Left lung (tissue), 4 donors: ENCODE measurements at regions not wholly inside any gene's neighbourhood (a gene's known extent, or its start where the extent isn't known, plus 50 kb on each side); places are given as distances from the start of the nearest gene placed in this dataset.

Experiments used
- ATAC-seq: fragments of 200-7000 bp; cut with Tn5 transposase; one replicate; pipeline ENCODE4 v1.9.1; 2020; ENCODE audit warnings: moderate library complexity
- DNase-seq, 4 donors: peaks; one replicate each; pipeline ENCODE4 v3.0.0-alpha.2; 2013 to 2020
- H3K27ac ChIP-seq, 2 donors: fragments of 200-600 bp; sonication (generic) in 1 of 2; one replicate each; pipeline versions ENCODE4 v1.5.0 to v1.8.0; 2020 to 2021
- H3K27me3 ChIP-seq, 2 donors: fragments of 200-600 bp; sonication (generic) in 1 of 2; one replicate each; pipeline versions ENCODE4 v1.5.0 to v1.8.0; 2020 to 2021
- H3K36me3 ChIP-seq, 2 donors: fragments of 200-600 bp; sonication (generic) in 1 of 2; one replicate each; pipeline versions ENCODE4 v1.5.0 to v1.8.0; 2020 to 2021
- H3K4me1 ChIP-seq, 2 donors: fragments of 200-600 bp; one replicate each; pipeline ENCODE4 v1.8.0; 2021
- H3K4me3 ChIP-seq, 2 donors: fragments of 200-600 bp; sonication (generic) in 1 of 2; one replicate each; pipeline versions ENCODE4 v1.5.0 to v1.8.0; 2020 to 2021; ENCODE audit warnings: mild to moderate bottlenecking in 1 of 2
- H3K9me3 ChIP-seq, 2 donors: fragments of 200-600 bp; sonication (generic) in 1 of 2; one replicate each; pipeline versions ENCODE4 v1.5.0 to v1.8.0; 2020 to 2021
- CTCF ChIP-seq, 2 donors: fragments of 200-600 bp; sonication (generic) in 1 of 2; IDR thresholded peaks; one replicate each; pipeline versions ENCODE4 v1.5.0 to v1.8.0; 2021; ENCODE audit warnings: antibody characterized with exemption in 2 of 2
- intact Hi-C, 2 donors: fragments of 100-400 bp; cut with DNase I; formaldehyde crosslinking; loops; one replicate each; pipeline versions ENCODE4 v1.11.2 to v1.14.2; 2022
- donor health status: DM: no; HTN: yes; CAD: no.
- donor health status: DM: no; HTN: no; CAD: no.

- no peaks in the 10 kb centered on the region for H3K27me3 ChIP-seq
- TF ChIP-seq CTCF (IDR thresholded peaks at IDR 0.05) = no peak
- DNase-seq (no peak), ATAC-seq (no peak)
- no peaks in the 10 kb centered on the region for H3K9me3 ChIP-seq
- H3K4me1 ChIP-seq = no peaks in the 10 kb centered on the region
- intact Hi-C loops = no loop called here
- no peak overlapping the region for H3K4me3 ChIP-seq
- H3K36me3 ChIP-seq = no peaks in the 10 kb centered on the region
- H3K27ac ChIP-seq = no peak overlapping the region
These were observed 115.6 kb downstream of the NEDD1 start for GRCh38 chr12:97022536-97023230.

- H3K4me3 ChIP-seq = no peak overlapping the region
- intact Hi-C loops = no loop called here
- no peak for TF ChIP-seq CTCF (IDR thresholded peaks at IDR 0.05)
- no peaks in the 10 kb centered on the region for H3K27me3 ChIP-seq
- no peaks in the 10 kb centered on the region for H3K36me3 ChIP-seq
- no peaks in the 10 kb centered on the region for H3K4me1 ChIP-seq
- no peak overlapping the region for H3K27ac ChIP-seq
- H3K9me3 ChIP-seq = no peaks in the 10 kb centered on the region
- ATAC-seq = no peak
- DNase-seq = no peak
These were observed 117.3 kb downstream of the NEDD1 start for GRCh38 chr12:97024393-97024792.

- no peaks in the 10 kb centered on the region for H3K9me3 ChIP-seq
- H3K27ac ChIP-seq = no peak overlapping the region
- no peaks in the 10 kb centered on the region for H3K4me1 ChIP-seq
- DNase-seq (no peak), ATAC-seq (no peak)
- TF ChIP-seq CTCF (IDR thresholded peaks at IDR 0.05) = no peak
- intact Hi-C loops = no loop called here
- no peaks in the 10 kb centered on the region for H3K36me3 ChIP-seq
- no peak overlapping the region for H3K4me3 ChIP-seq
- H3K27me3 ChIP-seq = no peaks in the 10 kb centered on the region
These were observed 119.8 kb downstream of the NEDD1 start for GRCh38 chr12:97026901-97027300.

GRCh38 chr12:97027482-97027881 is 120.4 kb downstream of the NEDD1 start:
- ATAC-seq (no peak), DNase-seq (no peak)
- no peak overlapping the region for H3K27ac ChIP-seq
- TF ChIP-seq CTCF (IDR thresholded peaks at IDR 0.05) = no peak
- no peaks in the 10 kb centered on the region for H3K36me3 ChIP-seq
- no peak overlapping the region for H3K4me3 ChIP-seq
- intact Hi-C loops = no loop called here
- H3K27me3 ChIP-seq = no peaks in the 10 kb centered on the region
- no peaks in the 10 kb centered on the region for H3K9me3 ChIP-seq
- H3K4me1 ChIP-seq = no peaks in the 10 kb centered on the region

- ATAC-seq = no peak
- no peak for DNase-seq
- no peak overlapping the region for H3K27ac ChIP-seq
These were observed 131.1 kb downstream of the NEDD1 start for GRCh38 chr12:97038131-97038530.

More at GRCh38 chr12:97038131-97038530, 131.1 kb downstream of the NEDD1 start:
- Histone ChIP-seq H3K9me3 (no peaks in the 10 kb centered on the region), H3K4me3 (no peak overlapping the region), H3K4me1 (no peaks in the 10 kb centered on the region), H3K27me3 (no peaks in the 10 kb centered on the region), H3K36me3 (no peaks in the 10 kb centered on the region)
- TF ChIP-seq CTCF (IDR thresholded peaks at IDR 0.05) = no peak
- intact Hi-C loops = no loop called here
